Naive thymus-derived CD4-positive, alpha-beta T cell (primary cell): ENCODE measurements at regions not wholly inside any gene's neighbourhood (a gene's known extent, or its start where the extent isn't known, plus 50 kb on each side); places are given as distances from the start of the nearest gene placed in this dataset.
A peak's percentile ranks its signal among the peaks of the same experiment; 100 is the strongest.
"Not testable (repeated sequence)": the region's sequence is repeated elsewhere in the genome, so short reads cannot be mapped to it uniquely, and the experiment has no call there.

Experiments
- ATAC-seq: fragments of 150-1000 bp; cut with Tn5 transposase; 2 replicates; pipeline ENCODE4 v1.10.0; 2021; ENCODE audit warnings: mild to moderate bottlenecking, moderate library complexity
- CTCF ChIA-PET: fragments of 350-600 bp; sonication (Branson Sonifier 250); formaldehyde crosslinking; loops from one replicate; lab custom pipeline; 2021; ENCODE audit warnings: antibody characterized with exemption; lab: Charles Lee
- POLR2A ChIA-PET: fragments of 350-600 bp; sonication (Branson Sonifier 250); formaldehyde crosslinking; loops from one replicate; lab custom pipeline; 2021; ENCODE audit warnings: antibody characterized with exemption, inconsistent platforms; lab: Charles Lee
- DNase-seq, 9 donors: peaks; one replicate each; pipeline versions ENCODE4 v3.0.0 to v3.0.0-alpha.2; 2020 to 2022; ENCODE audit warnings: mixed read lengths in 1 of 9
- H3K27ac ChIP-seq: one replicate; pipeline ENCODE4 v1.7.0; 2013; ENCODE audit warnings: mild to moderate bottlenecking, low read depth, low read length, moderate library complexity
- H3K27me3 ChIP-seq, 2 donors: one replicate each; pipeline ENCODE4 v1.7.0; 2013; ENCODE audit warnings: low read length in 2 of 2, mild to moderate bottlenecking in 2 of 2, moderate library complexity in 2 of 2; ENCODE audit not compliant: control insufficient read depth in 2 of 2, insufficient read depth in 2 of 2
- H3K36me3 ChIP-seq, 3 experiments: 1 replicate in 2 of 3; 2 replicates in 1 of 3; pipeline ENCODE4 v1.7.0; 2013; ENCODE audit warnings: low read length in 3 of 3, mild to moderate bottlenecking in 3 of 3, moderate library complexity in 1 of 3; ENCODE audit not compliant: insufficient read depth in 3 of 3, control insufficient read depth in 2 of 3
- H3K4me1 ChIP-seq, 2 donors: one replicate each; pipeline ENCODE4 v1.7.0; 2013; ENCODE audit warnings: low read length in 2 of 2, mild to moderate bottlenecking in 2 of 2, moderate library complexity in 1 of 2; ENCODE audit not compliant: control insufficient read depth in 2 of 2, insufficient read depth in 2 of 2
- H3K4me3 ChIP-seq: 2 replicates; pipeline ENCODE4 v1.7.0; 2013; ENCODE audit warnings: mild to moderate bottlenecking, low read length
- H3K9me3 ChIP-seq, 3 experiments: 1 replicate in 2 of 3; 2 replicates in 1 of 3; pipeline ENCODE4 v1.7.0; 2013; ENCODE audit warnings: low read length in 3 of 3; ENCODE audit not compliant: control insufficient read depth in 2 of 3
- H3K27ac Mint-ChIP-seq, 9 donors: one replicate each; pipeline ENCODE4 v1.8.0; 2020 to 2022; ENCODE audit warnings: mixed read lengths in 9 of 9, mild to moderate bottlenecking in 8 of 9, moderate library complexity in 5 of 9, inconsistent platforms in 2 of 9
- H3K27me3 Mint-ChIP-seq, 5 donors: one replicate each; pipeline ENCODE4 v1.8.0; 2021 to 2022; ENCODE audit warnings: mixed read lengths in 5 of 5, mild to moderate bottlenecking in 1 of 5
- H3K36me3 Mint-ChIP-seq, 5 donors: one replicate each; pipeline ENCODE4 v1.8.0; 2020 to 2022; ENCODE audit warnings: mixed read lengths in 5 of 5, mild to moderate bottlenecking in 3 of 5, inconsistent platforms in 1 of 5
- H3K4me1 Mint-ChIP-seq, 7 donors: one replicate each; pipeline ENCODE4 v1.8.0; 2020 to 2022; ENCODE audit warnings: mixed read lengths in 7 of 7, mild to moderate bottlenecking in 3 of 7, inconsistent platforms in 1 of 7
- H3K4me3 Mint-ChIP-seq, 10 donors: one replicate each; pipeline ENCODE4 v1.8.0; 2020 to 2022; ENCODE audit warnings: mild to moderate bottlenecking in 10 of 10, mixed read lengths in 10 of 10, moderate library complexity in 6 of 10, inconsistent platforms in 2 of 10
- H3K9me3 Mint-ChIP-seq, 11 donors: one replicate each; pipeline ENCODE4 v1.8.0; 2020 to 2022; ENCODE audit warnings: mixed read lengths in 11 of 11, mild to moderate bottlenecking in 4 of 11, inconsistent platforms in 1 of 11, moderate library complexity in 1 of 11
- intact Hi-C, 2 donors: fragments of 100-400 bp; cut with micrococcal nuclease; formaldehyde crosslinking; loops; one replicate each; pipeline ENCODE4 v1.15.1; 2023

DNA sequence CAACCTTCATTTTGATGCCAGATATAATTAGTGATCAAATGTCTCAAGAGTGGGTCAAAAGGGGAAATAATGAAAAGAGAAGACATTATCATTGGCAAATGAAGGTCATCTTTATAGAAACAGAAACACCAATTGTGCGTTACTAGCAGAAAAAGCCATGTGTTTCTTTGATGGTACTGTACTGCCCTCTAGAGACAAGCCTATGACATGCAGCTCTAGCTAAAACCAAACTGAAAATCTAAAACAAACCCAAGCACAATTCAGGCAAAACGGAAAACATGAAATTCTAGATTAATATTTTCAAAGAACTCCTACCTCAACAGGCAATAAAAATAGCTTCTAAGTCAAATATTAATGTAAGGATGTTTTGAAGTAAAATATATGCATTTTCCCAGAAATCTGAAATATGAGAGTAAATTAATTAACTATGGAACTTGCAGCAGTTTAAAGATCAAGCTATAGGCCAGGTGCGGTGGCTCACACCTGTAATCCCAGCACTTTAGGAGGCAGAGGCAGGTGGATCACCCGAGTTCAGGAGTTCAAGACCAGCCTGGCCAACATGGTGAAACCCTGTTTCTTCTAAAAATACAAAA, 115.4 kb downstream of the KLHL28 start:
- Mint-ChIP-seq H3K9me3 (peaks cover 0 to 2% (median 0%) of the 10 kb centered on the region in 11 donors), H3K4me1 (peaks cover 0 to 6% (median 2%) of the 10 kb centered on the region in 7 donors), H3K4me3 (peak overlapping the region in 2 of 10 donors; percentile 20 to 65), H3K27me3 (peaks cover 2 to 18% (median 6%) of the 10 kb centered on the region in 5 donors), H3K36me3 (no peaks in the 10 kb centered on the region), H3K27ac (no peak overlapping the region)
- Histone ChIP-seq H3K27me3 (no peaks in the 10 kb centered on the region), H3K36me3 (no peaks in the 10 kb centered on the region), H3K4me3 (no peak overlapping the region), H3K4me1 (no peaks in the 10 kb centered on the region), H3K9me3 (no peaks in the 10 kb centered on the region), H3K27ac (no peak overlapping the region)
- POLR2A ChIA-PET: no interaction called here
- peak; percentile 70 for ATAC-seq
- peak in 6 of 9 donors; percentile 15 to 46 (median 34) for DNase-seq
- intact Hi-C loops: no loop called here
- CTCF ChIA-PET: interaction anchor here (1.0 kb wide), 1 partner anchor 422 kb away, joined by 3 read pairs; no protein-coding TSS in a partner anchor

DNA sequence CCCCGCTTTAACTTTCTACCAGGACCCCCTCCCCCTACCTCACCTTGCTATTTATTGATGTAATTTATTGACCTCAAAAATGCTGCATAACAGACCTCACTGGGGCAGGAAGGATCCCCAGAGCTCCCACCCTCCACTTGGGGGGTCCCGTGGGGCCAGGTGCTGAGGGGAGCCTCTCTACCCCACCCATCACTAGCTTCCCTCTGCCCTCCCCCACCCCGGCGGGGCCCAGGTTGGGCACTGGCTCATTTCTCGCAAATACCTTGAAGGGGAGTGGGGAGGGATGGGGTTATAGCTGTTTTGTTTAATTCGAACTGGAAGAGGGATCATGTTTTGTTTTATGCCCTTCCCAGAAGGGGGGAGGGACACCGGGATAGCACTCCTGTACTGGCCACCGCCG, 125.8 kb downstream of the KLHL28 start:
- H3K27ac ChIP-seq, H3K4me3 ChIP-seq, ATAC-seq, H3K36me3 ChIP-seq, H3K27ac Mint-ChIP-seq, H3K9me3 Mint-ChIP-seq, H3K9me3 ChIP-seq, H3K4me3 Mint-ChIP-seq, H3K4me1 Mint-ChIP-seq, H3K36me3 Mint-ChIP-seq, POLR2A ChIA-PET, CTCF ChIA-PET, intact Hi-C loops, H3K4me1 ChIP-seq, H3K27me3 ChIP-seq, DNase-seq: not testable (repeated sequence)
- peaks cover 0 to 33% (median 24%) of the 10 kb centered on the region in 5 donors for H3K27me3 Mint-ChIP-seq

DNA sequence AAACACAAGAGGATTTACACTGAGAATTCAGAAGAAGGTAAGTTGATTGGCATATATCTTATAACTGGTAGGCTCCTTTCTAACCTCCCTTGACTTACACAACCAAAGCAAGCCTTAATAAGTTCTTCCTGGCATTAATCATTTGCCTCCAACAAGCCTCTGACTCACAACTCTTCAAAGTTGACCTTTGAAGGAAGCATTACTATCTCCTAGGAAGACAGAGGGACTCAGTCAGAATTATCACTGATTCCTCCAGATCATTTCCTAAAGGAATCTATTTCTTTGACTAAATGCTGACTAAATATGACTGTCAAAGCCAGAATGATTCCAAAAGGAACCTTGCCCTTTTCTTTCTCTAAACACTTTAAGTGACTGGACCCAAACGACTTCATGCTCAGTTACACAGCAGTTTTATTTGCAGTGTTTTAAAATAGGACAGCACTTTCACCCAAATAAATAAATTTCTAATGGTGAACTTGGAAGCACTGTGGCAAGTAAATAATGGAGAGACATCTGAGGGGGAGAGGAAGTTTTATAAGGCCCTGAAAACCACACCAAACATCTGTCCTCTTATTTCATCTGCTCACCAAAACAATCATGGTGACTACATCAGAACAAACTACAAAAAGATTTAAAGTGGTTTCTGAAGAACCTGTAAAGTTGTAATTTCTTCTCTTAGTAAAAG, 128.2 kb downstream of the KLHL28 start:
- no peaks in the 10 kb centered on the region for H3K36me3 Mint-ChIP-seq
- no peak overlapping the region for H3K27ac Mint-ChIP-seq
- Histone ChIP-seq H3K27me3 (no peaks in the 10 kb centered on the region), H3K4me3 (no peak overlapping the region), H3K36me3 (no peaks in the 10 kb centered on the region), H3K9me3 (no peaks in the 10 kb centered on the region), H3K27ac (no peak overlapping the region), H3K4me1 (no peaks in the 10 kb centered on the region)
- H3K4me3 Mint-ChIP-seq: no peak overlapping the region
- ATAC-seq (no peak), DNase-seq (no peak)
- H3K9me3 Mint-ChIP-seq: no peaks in the 10 kb centered on the region
- intact Hi-C loops: no loop called here
- H3K4me1 Mint-ChIP-seq: no peaks in the 10 kb centered on the region
- peaks cover 0 to 32% (median 11%) of the 10 kb centered on the region in 5 donors for H3K27me3 Mint-ChIP-seq
- ChIA-PET CTCF (interaction anchor here (0.7 kb wide), 1 partner anchor 21 kb away, joined by 3 read pairs; no protein-coding TSS in a partner anchor), POLR2A (no interaction called here)

DNA sequence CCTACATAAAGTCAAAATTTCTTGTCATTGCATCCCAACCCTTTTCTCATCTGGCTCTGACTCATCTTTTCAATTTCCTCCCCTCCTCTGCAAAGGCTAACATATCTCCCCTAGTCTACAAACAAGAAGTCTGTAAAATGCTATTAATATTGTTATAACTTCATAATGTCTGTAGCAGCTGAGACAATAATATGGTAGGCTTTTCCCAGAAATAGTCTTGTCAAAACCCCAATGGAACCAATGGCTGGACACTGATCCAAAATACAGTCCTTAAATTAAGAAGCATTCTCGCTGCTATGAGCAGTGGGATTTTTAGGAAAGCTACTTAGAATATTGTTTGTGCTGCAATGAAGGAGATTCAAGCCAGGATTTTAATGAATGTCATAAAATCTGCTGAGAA, 131.4 kb downstream of the KLHL28 start:
- Mint-ChIP-seq H3K27ac (peak overlapping the region in 1 of 9 donors; percentile 4), H3K36me3 (no peaks in the 10 kb centered on the region), H3K4me3 (no peak overlapping the region), H3K4me1 (no peaks in the 10 kb centered on the region), H3K27me3 (peaks cover 0 to 36% (median 10%) of the 10 kb centered on the region in 5 donors), H3K9me3 (peaks cover 0 to 6% (median 0%) of the 10 kb centered on the region in 11 donors)
- no peaks in the 10 kb centered on the region for H3K4me1 ChIP-seq
- intact Hi-C loops: no loop called here
- no peaks in the 10 kb centered on the region for H3K36me3 ChIP-seq
- no peaks in the 10 kb centered on the region for H3K9me3 ChIP-seq
- ATAC-seq (no peak), DNase-seq (no peak)
- no peak overlapping the region for H3K4me3 ChIP-seq
- no peaks in the 10 kb centered on the region for H3K27me3 ChIP-seq
- H3K27ac ChIP-seq: no peak overlapping the region
- ChIA-PET CTCF (no interaction called here), POLR2A (no interaction called here)

DNA sequence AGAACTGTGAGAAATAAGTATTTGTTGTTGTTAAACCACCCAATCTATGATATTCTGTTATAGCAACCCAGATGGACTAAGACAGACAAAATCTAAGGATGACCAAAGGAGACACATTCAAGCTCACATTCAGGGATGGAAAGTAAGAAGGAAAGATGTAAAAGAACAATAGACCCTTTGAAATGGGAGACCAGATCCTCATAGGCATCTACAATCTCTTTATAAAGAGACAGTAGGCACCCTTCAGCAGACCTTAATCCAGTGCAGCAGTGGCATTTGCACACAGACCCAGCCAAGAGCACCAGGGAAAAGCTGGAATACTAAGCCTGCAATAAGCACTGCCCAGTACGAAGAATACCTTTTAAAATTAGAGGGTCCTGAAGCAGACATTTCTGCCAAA, 132.7 kb downstream of the KLHL28 start:
- CTCF ChIA-PET: no interaction called here

DNA sequence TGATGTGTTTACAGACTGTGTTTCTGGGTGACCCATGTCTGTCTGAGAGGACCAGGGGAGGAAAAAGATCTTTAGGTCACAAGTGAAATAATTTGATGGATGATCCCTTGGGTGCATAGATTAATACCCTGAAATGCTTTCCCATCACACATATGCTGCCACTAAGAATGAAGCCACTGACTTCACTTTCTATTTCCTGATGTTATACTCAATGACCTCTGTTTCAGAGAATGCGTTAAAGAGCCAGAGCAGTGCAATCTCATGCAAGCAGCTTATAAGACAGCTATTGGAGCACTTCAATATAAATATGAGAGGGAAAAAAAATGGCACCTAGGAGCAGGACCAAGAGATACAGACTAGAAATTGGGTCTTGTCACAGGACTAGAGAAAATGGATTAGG, 133.7 kb downstream of the KLHL28 start:
- Histone ChIP-seq H3K27ac (no peak overlapping the region), H3K4me1 (no peaks in the 10 kb centered on the region), H3K4me3 (no peak overlapping the region), H3K9me3 (no peaks in the 10 kb centered on the region), H3K27me3 (no peaks in the 10 kb centered on the region), H3K36me3 (no peaks in the 10 kb centered on the region)
- Mint-ChIP-seq H3K27ac (no peak overlapping the region), H3K9me3 (peaks cover 0 to 7% (median 2%) of the 10 kb centered on the region in 11 donors), H3K4me1 (no peaks in the 10 kb centered on the region), H3K27me3 (peaks cover 0 to 27% (median 9%) of the 10 kb centered on the region in 5 donors), H3K36me3 (no peaks in the 10 kb centered on the region), H3K4me3 (no peak overlapping the region)
- DNase-seq (no peak), ATAC-seq (no peak)
- intact Hi-C loops: no loop called here
- CTCF ChIA-PET: no interaction called here
- POLR2A ChIA-PET: no interaction called here

More for the DNA sequence above, 132.7 kb downstream of the KLHL28 start:
- no peaks in the 10 kb centered on the region for H3K36me3 ChIP-seq
- no peak overlapping the region for H3K4me3 Mint-ChIP-seq
- peaks cover 0 to 30% (median 9%) of the 10 kb centered on the region in 5 donors for H3K27me3 Mint-ChIP-seq
- intact Hi-C loops: no loop called here
- no peak overlapping the region for H3K4me3 ChIP-seq
- no peak for ATAC-seq
- H3K27ac Mint-ChIP-seq: no peak overlapping the region
- no peaks in the 10 kb centered on the region for H3K9me3 ChIP-seq
- H3K27ac ChIP-seq: no peak overlapping the region
- H3K36me3 Mint-ChIP-seq: no peaks in the 10 kb centered on the region
- H3K9me3 Mint-ChIP-seq: peaks cover 0 to 7% (median 2%) of the 10 kb centered on the region in 11 donors
- H3K4me1 ChIP-seq: no peaks in the 10 kb centered on the region
- DNase-seq: no peak
- H3K27me3 ChIP-seq: no peaks in the 10 kb centered on the region
- POLR2A ChIA-PET: no interaction called here
- no peaks in the 10 kb centered on the region for H3K4me1 Mint-ChIP-seq
